HG03103 (cell line): ENCODE measurements at regions not wholly inside any gene's neighbourhood (a gene's known extent, or its start where the extent isn't known, plus 50 kb on each side); places are given as distances from the start of the nearest gene placed in this dataset.

Source experiments
- ATAC-seq: cut with Tn5 transposase; IDR thresholded peaks from one replicate; pipeline ENCODE4 v1.9.1; 2021; ENCODE audit warnings: low read depth; ENCODE audit not compliant: unreplicated experiment

DNA sequence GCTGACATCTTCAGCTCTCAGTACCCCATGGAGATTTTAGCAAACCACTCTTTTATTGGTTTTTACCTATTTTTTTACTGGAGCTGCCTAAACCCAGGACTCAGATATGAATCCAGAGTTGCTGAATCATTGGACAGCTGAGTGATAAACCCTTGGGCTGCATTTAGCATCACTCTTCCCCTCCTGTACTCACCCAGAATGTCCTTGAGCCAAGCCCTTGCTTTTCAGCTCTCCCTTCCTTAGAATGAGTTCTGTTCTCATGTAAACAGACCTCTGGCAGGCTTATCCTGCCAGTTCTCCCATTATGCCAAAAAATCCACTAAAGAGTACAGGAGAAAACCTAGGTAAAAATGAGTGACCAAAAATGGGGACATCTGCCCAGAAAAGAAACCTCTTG, 200.1 kb upstream of the POU2AF2 start:
- no peak for ATAC-seq

DNA sequence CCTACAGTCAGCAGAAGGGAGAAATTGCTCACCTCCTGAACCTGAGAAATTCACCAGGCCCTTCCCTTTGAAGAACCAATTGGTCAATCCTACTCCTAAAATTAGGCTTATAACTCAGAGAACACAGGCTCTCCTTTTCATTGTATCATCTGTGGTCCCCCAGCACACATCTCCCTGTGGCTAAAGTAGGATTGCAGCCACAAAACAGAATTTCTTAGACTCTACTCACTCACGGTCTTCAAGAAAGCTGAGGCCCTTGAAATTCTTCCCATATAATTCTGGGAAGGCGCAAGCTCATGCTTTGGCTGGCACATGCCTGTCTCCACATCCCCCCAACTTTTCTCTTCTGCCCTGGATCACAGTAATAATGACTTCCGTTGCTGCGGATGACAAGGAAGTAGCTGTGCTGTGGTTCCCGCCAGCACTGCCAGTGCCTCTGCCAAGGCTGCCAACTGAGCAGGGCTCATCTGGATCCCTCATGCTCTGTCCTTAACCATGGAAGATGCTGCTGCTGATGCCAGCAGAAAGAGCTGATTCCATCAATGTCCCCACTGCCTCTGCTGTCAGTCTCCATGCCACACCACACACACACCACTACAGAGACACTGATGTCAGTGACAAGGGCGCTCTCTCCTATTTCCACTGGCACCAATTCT, 200.6 kb upstream of the POU2AF2 start:
- ATAC-seq, result no peak

DNA sequence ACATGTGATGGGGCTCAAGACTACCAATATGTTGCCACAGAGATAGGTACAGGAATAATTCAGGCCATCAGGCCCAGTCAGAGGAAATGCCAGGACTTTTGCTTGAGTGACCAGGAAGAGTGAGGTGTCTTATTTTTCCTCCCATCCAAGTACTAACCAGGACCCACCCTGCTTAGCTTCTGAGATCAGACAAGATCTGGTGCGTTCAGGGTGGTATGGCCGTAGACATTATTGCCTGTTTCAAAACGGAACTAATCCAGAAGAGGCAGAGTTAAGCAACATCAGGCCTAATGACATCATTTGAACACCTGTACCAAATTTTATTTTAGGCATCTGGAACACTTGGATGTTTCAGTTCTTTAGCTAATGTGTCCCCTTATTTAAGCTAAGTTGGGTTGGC, 205.5 kb upstream of the POU2AF2 start:
- no peak for ATAC-seq

DNA sequence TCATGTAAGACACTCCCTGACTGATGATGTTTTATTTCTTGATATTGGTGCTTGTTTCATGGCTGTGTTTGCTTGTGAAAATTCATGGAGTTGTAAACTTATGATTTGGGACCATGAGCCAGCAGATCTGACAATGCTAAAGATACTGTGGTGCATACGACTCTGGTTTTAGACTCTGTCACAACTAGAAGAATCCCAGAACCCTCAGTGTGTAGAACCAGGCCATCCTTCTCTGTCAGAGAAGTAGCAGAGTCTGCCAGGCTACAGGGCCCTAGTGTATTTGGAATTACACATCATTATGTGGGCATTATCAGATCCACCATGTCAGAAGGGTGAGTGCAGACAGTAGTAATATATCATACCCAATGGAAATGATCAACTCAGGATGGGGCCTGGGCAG, 209.8 kb upstream of the POU2AF2 start:
- ATAC-seq, result no peak

DNA sequence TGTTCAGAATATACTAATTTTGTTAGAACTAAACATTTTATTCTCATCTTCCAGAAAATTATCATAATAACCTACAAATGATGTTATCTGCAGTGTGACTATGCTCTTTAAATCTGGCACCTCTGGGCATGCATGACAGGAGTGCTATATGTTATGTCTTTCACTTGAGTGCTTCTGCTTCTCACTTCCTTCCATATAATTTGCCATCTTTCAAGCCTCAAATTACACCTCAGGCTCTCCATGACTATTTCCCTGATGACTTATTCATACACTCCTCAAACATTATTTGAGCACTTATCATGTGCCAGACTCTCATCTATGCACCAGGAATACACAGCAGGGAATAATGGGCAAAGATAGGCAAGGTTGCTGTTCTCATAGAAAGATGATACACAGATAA, 219.3 kb upstream of the POU2AF2 start:
- ATAC-seq, result no peak

DNA sequence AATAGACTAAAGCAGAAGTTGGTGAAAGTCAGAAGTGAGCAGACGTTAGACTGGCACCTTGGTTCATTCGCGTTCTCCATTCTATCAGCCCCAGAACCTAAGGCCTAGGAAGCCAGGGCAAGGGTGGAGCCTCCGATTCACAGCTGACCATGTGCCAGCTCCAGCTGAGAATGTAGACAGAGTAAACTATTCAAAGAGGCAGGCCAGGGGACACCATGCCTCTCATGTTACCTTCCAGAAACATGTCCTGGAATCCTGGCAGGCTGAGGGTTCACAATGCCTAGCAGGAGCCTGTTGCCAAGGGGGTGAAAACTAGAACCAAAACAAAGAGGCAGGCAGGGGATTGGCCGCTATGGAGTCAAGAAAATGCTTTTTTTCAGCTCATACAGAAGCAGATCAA, 224.4 kb upstream of the POU2AF2 start:
- no peak for ATAC-seq

DNA sequence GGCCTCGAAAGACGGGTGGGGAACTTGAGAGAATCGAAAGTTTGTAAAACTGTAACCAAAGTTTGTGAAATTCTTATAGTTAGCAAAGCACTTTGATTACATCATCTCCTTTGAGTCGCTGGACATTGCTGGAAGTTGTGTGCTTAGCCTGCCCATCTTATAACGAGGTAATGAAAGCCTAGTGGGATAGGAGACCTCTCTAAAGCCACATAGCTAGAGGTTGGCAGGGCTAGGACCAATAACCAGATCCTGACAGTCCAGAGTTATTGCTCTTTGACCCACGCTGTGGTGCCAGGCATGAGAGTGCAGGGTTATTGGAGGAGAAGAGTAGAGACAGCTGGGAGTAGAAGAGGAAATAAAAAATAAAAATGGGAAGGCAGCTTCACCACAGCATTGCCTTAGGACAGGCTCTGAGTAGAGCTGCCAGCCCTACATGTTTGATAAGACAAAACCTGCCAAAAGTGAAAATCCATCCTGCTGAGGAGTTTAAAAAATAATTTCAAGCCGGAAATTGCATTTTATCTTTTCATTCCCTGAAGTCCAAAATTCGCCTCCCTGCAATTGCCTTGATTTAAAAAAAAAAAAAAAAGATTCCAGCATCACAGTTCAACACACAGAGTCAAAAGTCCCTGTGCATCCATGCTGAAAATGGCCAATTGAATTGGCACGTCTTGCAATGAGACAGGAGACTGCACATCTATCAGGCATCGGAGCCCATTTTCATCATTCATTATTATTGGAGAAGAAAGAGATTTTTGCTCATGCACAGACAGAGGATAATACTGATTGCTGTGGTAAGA, 225.5 kb upstream of the POU2AF2 start:
- ATAC-seq, result no peak

DNA sequence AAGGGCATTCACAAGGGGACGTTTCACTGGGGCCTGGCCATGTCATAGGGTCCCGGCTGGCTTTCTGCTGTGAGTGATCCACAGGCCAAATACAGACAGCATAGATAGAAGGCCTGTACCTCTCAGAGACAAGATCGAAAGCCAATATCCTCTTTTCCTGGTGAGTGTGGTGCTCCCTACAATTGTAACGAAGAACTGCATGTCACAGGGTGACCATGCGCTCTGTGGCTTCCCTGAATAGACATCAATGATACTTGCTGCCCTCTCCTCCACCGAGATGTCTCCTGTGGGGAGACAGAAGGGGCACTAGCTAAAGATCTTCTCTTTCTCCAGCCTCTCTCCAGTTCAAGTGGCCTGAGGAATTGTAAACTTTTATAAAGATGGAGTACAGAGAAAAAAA, 226.1 kb upstream of the POU2AF2 start:
- ATAC-seq, result no peak

DNA sequence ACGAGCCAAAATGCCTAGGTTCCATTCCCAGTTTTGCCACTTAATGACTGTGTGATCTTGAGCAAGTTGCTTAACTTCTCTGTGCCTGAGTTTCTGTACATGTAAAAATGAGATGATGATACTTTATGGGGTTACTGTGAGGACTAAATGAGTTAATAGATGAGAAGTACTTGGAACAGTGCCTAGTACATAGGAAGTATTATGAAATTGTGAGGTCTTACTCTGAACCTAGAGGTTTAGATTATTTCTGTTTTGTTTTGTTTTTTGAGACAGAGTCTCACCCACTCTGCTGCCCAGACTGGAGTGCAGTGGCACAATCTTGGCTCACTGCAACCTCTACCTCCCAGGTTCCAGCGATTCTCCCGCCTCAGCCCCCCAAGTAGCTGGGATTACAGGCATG, 227.0 kb upstream of the POU2AF2 start:
- no peak for ATAC-seq

DNA sequence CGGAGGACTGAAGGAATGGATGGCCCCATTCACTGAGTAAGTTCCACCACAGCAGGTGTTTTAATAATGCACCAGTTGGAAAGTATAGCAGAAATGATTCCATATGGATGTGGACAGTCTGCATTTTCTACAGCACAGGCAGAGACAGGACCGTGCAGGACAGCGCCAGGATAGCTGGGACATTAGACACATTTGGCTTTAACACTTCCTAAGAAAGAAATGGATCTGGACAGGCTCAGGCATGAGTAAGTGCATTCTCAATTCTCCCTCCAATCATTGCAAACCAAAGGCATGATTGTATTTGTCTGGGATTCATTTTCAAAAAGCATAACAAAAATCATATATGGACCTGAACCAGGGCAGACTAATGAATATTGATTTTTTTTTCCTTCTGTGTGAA, 233.0 kb upstream of the POU2AF2 start:
- ATAC-seq, result no peak

DNA sequence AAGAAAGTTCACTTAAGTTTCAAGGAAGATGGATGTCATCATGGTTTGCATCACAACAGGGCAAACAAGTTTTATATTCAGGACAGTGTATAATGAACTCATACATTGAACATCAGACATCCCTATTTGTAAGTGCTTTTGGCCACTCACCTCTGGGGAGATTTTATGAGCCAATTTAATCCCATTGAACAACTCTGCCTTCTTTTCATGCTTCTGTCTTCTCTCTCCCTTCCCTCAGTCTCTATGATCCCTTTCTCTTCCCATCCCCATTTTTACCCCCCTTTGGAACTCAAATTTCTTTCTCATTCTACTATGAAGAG, 234.3 kb upstream of the POU2AF2 start:
- ATAC-seq, result no peak

DNA sequence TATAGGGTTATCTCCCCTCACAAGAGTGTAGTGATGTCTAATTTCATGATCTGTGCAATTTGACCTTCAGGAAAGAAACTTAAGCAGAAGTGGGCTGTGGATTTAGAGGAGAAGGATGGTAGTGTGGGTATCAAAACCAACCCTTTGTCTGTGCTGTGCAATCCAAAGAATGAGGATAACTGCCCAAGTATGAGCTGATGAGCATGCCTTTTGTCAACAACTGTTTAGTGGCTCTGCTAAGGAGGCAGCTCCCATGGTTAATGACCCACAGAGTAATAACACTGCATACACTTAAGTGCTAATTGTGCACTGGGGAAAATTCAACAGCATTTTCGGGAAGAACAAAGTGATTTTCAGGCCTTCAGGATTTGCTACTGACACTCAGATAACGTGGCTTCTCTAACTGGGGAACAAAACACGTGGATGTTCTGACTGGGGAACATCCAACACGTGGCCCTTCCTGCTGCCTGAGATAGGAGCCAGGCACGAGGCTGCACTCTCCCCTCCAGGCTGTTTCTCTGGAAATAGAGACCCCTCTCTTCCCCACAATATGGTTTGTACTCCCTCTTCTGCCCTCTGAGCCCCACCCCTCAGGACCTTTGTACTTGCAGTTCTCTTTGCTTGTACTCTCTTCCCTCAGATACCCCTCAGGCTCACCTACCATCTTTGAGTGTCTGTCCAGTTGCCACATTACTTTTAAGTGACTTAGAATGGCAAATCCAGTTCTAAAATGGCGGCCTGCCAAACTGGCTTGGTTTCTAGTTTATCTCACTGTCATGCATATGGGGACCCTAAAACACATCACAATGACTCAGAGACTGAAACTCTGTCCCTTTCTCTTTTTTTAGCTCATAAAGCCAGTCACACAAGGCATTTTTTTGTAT, 234.9 kb upstream of the POU2AF2 start:
- ATAC-seq, result no peak

DNA sequence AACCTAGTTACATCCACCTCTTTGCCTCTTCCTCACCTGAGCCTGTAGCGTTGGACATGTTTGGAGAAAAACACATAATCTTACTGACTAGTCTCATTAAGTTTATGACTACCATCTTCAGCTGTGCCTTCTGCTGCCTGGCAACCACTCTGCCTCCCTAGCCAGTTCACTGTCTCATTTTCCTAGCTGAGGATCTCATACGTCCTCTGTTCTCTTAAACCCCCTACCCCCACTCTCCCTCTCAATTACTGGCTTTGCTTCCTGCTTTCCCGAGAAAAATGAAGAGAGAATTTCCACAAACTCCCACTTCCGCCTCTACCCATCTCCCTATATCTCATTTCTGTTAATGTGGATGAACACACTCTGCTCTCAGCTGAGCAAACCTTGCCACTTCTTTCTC, 239.3 kb upstream of the POU2AF2 start:
- no peak for ATAC-seq

DNA sequence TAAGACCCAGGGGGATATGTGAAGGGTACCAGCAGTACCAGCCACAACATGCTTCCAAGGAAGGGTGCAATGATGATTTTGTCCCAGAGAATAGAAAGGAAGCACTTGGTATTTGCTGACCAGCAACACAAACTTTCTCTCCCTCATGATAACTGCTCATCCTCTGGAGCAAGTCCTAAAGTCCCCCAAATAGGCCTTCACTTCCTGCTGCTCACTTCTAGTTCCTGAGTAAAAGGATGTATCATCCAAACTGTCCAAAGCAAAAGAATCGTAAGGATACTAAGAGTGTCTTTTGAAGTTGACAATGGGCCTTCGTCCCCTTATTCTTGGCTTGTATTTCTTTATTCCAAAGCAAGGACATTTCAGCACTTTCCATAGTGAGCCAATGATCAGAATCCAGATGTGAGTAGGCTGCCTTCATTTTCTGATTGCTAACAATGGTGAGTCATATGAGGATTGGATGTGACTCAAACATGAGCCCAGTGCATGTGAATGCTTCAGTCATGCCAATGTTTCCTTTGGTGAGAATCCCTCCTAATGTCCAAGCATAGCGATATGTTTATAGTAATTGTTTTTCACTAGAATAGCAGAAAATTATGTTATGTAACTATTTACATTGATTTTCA, 243.4 kb upstream of the POU2AF2 start:
- no peak for ATAC-seq

DNA sequence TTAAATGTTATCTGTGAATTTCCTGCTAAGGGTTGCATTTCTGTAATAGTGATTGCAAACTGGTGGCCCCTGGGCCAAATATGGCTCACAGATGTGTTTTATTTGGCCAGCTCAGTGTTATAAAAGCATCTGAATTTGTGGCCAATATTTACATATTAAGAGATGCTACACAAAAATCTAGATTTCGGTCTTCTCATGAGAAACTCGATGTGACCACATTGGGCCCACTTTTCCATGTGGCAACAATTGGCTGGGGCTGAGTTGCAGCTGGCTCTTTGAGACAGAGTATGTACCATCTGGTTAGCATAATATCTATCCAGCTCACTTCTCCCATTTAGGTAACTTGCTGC, 244.5 kb upstream of the POU2AF2 start:
- ATAC-seq, result no peak

DNA sequence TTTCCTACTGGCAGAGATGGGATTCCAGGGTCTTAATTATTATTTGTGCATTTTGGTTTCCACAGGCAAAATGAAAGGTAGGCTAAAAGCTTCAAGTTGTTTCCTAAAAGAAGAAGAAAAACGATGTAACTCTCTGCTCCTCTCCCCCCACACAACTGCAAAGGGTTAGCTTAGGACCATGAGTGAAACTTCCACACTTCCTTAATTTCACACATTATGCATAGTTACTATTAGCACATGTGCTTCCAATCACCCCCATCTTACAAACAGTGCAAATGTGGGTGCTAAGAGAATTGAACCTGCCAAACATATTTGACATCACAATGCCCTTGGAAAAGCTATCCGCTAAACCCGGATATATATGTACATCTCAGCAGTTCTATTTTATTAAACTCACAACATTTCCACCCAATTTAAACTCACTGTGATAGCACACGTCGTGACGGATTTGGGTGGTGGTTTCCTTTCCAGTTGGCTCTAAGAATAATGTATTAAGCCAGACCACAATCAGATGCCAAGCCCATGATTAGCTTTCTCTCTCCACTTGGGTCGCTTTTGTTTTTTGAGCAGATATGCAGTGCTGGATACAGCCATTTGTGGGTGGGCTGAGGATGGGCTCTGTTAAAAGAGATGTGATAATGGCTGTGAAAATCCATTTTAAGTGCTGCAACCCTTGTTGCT, 245.0 kb upstream of the POU2AF2 start:
- ATAC-seq, result no peak

DNA sequence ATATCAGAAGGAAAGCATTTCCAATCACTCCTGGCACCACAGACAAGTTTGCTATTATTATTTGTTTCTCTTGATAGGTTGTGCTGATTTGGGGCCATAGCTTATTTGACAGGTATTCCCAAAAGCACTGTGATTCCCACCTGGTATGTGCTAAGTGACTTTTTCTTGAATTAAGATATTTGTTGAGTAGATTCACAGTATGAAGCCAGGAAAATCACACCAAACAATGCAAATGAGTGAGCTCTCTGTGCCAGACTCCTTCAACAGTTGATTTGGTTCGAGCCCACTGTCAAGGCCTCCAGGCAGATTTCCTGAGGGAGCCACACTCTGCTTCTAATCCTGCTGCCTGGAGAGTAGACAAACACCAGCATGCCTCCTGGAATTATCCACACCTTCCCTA, 253.0 kb upstream of the POU2AF2 start:
- ATAC-seq, result no peak

DNA sequence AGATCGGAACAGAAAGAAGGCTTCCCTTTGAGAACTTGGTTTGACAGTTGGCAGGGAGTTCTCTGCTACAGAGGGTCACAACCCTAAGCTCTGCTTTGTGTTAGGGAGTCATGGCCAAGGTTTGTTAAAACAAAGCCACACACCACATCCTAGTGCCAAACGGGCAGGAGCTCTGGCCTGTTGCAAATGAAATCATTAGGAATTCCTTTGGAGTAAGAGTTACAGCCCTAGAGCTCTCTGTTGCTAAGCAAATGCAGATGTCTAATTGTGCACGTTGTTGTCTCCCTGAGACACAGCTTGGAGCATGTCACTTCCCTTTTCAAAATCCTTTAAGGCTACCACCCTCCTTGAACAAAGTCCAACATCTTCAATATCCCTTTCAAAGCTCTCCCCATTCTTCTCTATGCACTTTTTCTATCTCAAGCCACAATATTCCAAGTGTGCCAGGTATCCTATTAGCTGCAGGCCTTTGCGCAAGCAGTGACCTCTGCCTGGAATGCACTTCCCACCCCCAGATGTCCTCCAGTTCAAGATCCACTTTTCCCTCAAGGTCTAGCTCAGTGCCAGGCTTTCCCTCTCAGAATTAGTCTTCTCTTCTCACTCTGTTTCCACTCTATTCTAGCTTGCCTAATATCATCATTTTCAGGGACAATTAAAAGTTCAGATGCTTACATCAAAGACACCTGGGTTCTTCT, 253.7 kb upstream of the POU2AF2 start:
- no peak for ATAC-seq

DNA sequence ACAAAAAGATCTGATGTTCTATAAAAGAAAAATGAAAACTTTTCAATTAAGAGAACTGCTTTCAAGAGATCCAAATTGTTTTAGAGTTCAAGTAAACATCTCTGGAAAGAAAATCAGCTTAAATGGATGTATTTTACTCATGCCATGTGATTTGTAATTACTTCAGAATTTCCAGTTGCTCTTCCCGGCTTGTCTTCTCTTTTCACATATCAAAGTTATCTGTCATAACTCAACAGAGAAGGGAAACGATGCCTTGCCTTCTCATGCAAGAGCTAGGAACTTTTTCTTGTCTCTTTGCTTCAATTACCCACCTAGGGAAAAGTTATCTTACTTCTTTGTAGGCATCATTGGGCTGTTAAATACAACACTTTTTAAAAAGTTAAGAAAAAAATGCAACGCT, 255.2 kb upstream of the POU2AF2 start:
- no peak for ATAC-seq
